Aorta (tissue), 5 donors: ENCODE measurements at regions not wholly inside any gene's neighbourhood (a gene's known extent, or its start where the extent isn't known, plus 50 kb on each side); places are given as distances from the start of the nearest gene placed in this dataset.

Experiments used
- ATAC-seq: fragments of 200-7000 bp; cut with Tn5 transposase; one replicate; pipeline ENCODE4 v1.9.1; 2022; ENCODE audit warnings: moderate library complexity; ENCODE audit not compliant: low FRiP score
- DNase-seq, 2 donors: peaks; one replicate each; pipeline ENCODE4 v3.0.0-alpha.2; 2020
- H3K27ac ChIP-seq, 2 donors: one replicate each; pipeline ENCODE4 v1.5.1; 2013; ENCODE audit warnings: low read length in 2 of 2, mild to moderate bottlenecking in 2 of 2, moderate library complexity in 2 of 2, control low read depth in 1 of 2, inconsistent platforms in 1 of 2, low read depth in 1 of 2
- H3K27me3 ChIP-seq, 2 donors: one replicate each; pipeline ENCODE4 v1.6.1; 2013; ENCODE audit warnings: control low read depth in 1 of 2, low read length in 1 of 2, mild to moderate bottlenecking in 1 of 2, moderate library complexity in 1 of 2; ENCODE audit not compliant: insufficient read depth in 2 of 2, control insufficient read depth in 1 of 2
- H3K36me3 ChIP-seq, 2 donors: one replicate each; pipeline ENCODE4 v1.6.1; 2013; ENCODE audit warnings: control low read depth in 1 of 2, low read length in 1 of 2, mild to moderate bottlenecking in 1 of 2; ENCODE audit not compliant: insufficient read depth in 2 of 2, control insufficient read depth in 1 of 2
- H3K4me1 ChIP-seq, 2 donors: one replicate each; pipeline ENCODE4 v1.6.1; 2013; ENCODE audit warnings: low read length in 2 of 2, control low read depth in 1 of 2, mild to moderate bottlenecking in 1 of 2, moderate library complexity in 1 of 2; ENCODE audit not compliant: insufficient read depth in 2 of 2, control insufficient read depth in 1 of 2
- H3K4me3 ChIP-seq, 2 donors: one replicate each; pipeline ENCODE4 v1.5.1; 2013; ENCODE audit warnings: low read length in 2 of 2, control low read depth in 1 of 2, mild to moderate bottlenecking in 1 of 2
- H3K9me3 ChIP-seq: one replicate; pipeline ENCODE4 v1.6.1; 2013; ENCODE audit warnings: mild to moderate bottlenecking, low read length; ENCODE audit not compliant: control insufficient read depth
- WGBS, 2 donors: extraction: QIAGEN DNeasy Blood & Tissue Kit; methylation state at CpG; one replicate each; pipeline ENCODE4 v1.1.7; 2013; 5-methylcytosine and 5-hydroxymethylcytosine counted together
- intact Hi-C, 2 donors: fragments of 100-400 bp; cut with DNase I; formaldehyde crosslinking; loops; one replicate each; pipeline versions ENCODE4 v1.14.2 to v1.15.0; 2022
- donor health status: healthy with polysubstance abuse.
- donor health status: Bipolar disorder and iron deficiency.
- donor health status: DM: no; HTN: no; CAD: no.
- donor health status: DM: no; HTN: no; CAD: no.
- donor health status: DM: yes; HTN: yes; CAD: no.

GRCh38 chr15:47857014-47857775 is 139.9 kb downstream of the SEMA6D start:
- Histone ChIP-seq H3K27ac (no peak overlapping the region), H3K4me1 (no peaks in the 10 kb centered on the region), H3K27me3 (no peaks in the 10 kb centered on the region), H3K9me3 (no peaks in the 10 kb centered on the region), H3K4me3 (no peak overlapping the region), H3K36me3 (no peaks in the 10 kb centered on the region)
- intact Hi-C loops = no loop called here
- 89 to 92% methylated on average over 5 of the region's 5 CpGs for WGBS, 2 donors
- no peak for DNase-seq
- ATAC-seq = no peak

- no peak for DNase-seq
- no peaks in the 10 kb centered on the region for H3K36me3 ChIP-seq
- H3K27ac ChIP-seq = no peak overlapping the region
- intact Hi-C loops = no loop called here
- 32 to 35% methylated on average over 3 of the region's 3 CpGs for WGBS, 2 donors
- no peaks in the 10 kb centered on the region for H3K27me3 ChIP-seq
- no peaks in the 10 kb centered on the region for H3K4me1 ChIP-seq
- no peak overlapping the region for H3K4me3 ChIP-seq
- no peaks in the 10 kb centered on the region for H3K9me3 ChIP-seq
- no peak for ATAC-seq
Observed at GRCh38 chr15:47857776-47858167, 140.5 kb downstream of the SEMA6D start.

- no peaks in the 10 kb centered on the region for H3K27me3 ChIP-seq
- 88 to 90% methylated on average over 10 of the region's 10 CpGs for WGBS, 2 donors
- H3K27ac ChIP-seq = no peak overlapping the region
- ATAC-seq (no peak), DNase-seq (no peak)
- H3K36me3 ChIP-seq = no peaks in the 10 kb centered on the region
- H3K4me3 ChIP-seq = no peak overlapping the region
- no peaks in the 10 kb centered on the region for H3K9me3 ChIP-seq
- intact Hi-C loops = no loop called here
- no peaks in the 10 kb centered on the region for H3K4me1 ChIP-seq
Observed at GRCh38 chr15:47861111-47861903, 144.0 kb downstream of the SEMA6D start.

GRCh38 chr15:47862402-47862801 is 145.1 kb downstream of the SEMA6D start:
- DNase-seq = no peak
- Histone ChIP-seq H3K36me3 (no peaks in the 10 kb centered on the region), H3K27ac (no peak overlapping the region), H3K4me3 (no peak overlapping the region), H3K27me3 (no peaks in the 10 kb centered on the region), H3K4me1 (no peaks in the 10 kb centered on the region), H3K9me3 (no peaks in the 10 kb centered on the region)
- no peak for ATAC-seq
- 83 to 88% methylated on average over 3 of the region's 3 CpGs for WGBS, 2 donors
- intact Hi-C loops = no loop called here

DNA sequence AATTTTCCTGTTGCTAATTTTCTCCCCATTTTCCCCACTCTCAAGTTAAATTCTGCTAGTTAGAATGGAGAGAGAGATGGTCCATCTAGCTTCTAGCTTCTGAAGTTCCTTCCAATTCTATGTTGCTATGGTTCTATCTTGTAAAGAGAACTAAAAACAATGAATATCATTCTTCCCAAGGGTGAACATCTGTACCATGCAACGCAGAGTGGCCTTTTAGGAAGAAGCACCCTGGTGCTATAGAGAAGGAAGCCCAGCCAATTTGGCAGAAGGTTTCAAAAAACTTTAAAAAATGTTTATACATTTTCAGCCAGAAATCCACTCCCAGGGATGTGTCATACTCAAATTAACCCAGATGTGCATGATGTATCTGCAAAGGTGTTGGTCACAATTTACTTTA is 149.1 kb downstream of the SEMA6D start:
- Histone ChIP-seq H3K36me3 (no peaks in the 10 kb centered on the region), H3K27me3 (no peaks in the 10 kb centered on the region), H3K9me3 (no peaks in the 10 kb centered on the region), H3K4me3 (no peak overlapping the region), H3K4me1 (no peaks in the 10 kb centered on the region), H3K27ac (no peak overlapping the region)
- ATAC-seq (no peak), DNase-seq (no peak)
- intact Hi-C loops = no loop called here
- 92 to 93% methylated on average over 1 of the region's 1 CpG for WGBS, 2 donors

GRCh38 chr15:47870300-47870955 is 153.1 kb downstream of the SEMA6D start:
- Histone ChIP-seq H3K9me3 (no peaks in the 10 kb centered on the region), H3K4me1 (no peaks in the 10 kb centered on the region), H3K4me3 (no peak overlapping the region), H3K27ac (no peak overlapping the region), H3K27me3 (no peaks in the 10 kb centered on the region), H3K36me3 (no peaks in the 10 kb centered on the region)
- intact Hi-C loops = no loop called here
- ATAC-seq = no peak
- 79 to 82% methylated on average over 1 of the region's 1 CpG for WGBS, 2 donors
- DNase-seq = peak in 1 of 2 donors; percentile 75

DNA sequence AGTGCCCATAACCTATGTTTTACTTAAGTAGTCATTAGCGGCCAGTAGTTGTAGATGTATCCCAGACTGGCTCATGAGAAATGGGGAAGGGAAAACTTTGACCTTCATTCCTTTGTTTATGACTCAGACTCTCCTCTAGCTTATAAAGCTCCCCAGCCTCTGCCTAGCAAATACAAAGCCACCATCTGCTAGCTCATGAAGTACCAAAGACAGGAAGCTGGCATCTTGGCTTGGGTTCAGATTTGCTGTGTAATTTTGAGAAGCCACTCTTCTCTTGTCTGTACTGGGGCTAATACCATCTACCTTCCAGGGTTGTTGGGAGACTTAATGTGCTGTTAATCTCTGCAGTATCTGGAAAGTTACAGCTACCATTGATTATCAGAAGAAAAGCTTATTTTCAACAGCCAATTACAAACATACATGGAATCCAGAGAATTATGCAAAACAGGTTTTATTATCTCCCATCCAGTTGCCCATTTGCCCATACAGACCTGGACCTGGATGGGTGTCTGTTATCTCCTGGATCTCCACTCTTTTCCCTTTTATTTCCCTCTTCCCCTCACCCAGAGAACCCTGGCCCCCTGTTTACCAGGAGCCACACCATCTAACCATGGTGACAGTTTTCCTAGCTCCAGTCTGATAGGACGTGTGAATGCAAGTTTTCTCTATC is 153.8 kb downstream of the SEMA6D start:
- ATAC-seq (no peak), DNase-seq (no peak)
- H3K9me3 ChIP-seq = no peaks in the 10 kb centered on the region
- H3K4me3 ChIP-seq = no peak overlapping the region
- intact Hi-C loops = no loop called here
- WGBS, 2 donors = 68 to 72% methylated on average over 2 of the region's 2 CpGs
- no peak overlapping the region for H3K27ac ChIP-seq
- H3K27me3 ChIP-seq = no peaks in the 10 kb centered on the region
- no peaks in the 10 kb centered on the region for H3K4me1 ChIP-seq
- no peaks in the 10 kb centered on the region for H3K36me3 ChIP-seq

GRCh38 chr15:47872208-47872607 is 154.9 kb downstream of the SEMA6D start:
- DNase-seq (no peak), ATAC-seq (no peak)
- Histone ChIP-seq H3K4me1 (no peaks in the 10 kb centered on the region), H3K27me3 (no peaks in the 10 kb centered on the region), H3K36me3 (no peaks in the 10 kb centered on the region), H3K27ac (no peak overlapping the region), H3K4me3 (no peak overlapping the region), H3K9me3 (no peaks in the 10 kb centered on the region)
- intact Hi-C loops = no loop called here
